Head of caudate nucleus (tissue), 42 donors: ENCODE measurements at regions not wholly inside any gene's neighbourhood (a gene's known extent, or its start where the extent isn't known, plus 50 kb on each side); places are given as distances from the start of the nearest gene placed in this dataset.
A peak's percentile ranks its signal among the peaks of the same experiment; 100 is the strongest.
"Not testable (repeated sequence)": the region's sequence is repeated elsewhere in the genome, so short reads cannot be mapped to it uniquely, and the experiment has no call there.

Source experiments
- DNase-seq, 42 donors: peaks; one replicate each; pipeline versions ENCODE4 v3.0.0 to v3.0.0-alpha.2; 2020 to 2021; ENCODE audit warnings: mixed read lengths in 7 of 42
- intact Hi-C: fragments of 100-400 bp; cut with DNase I; formaldehyde crosslinking; loops from one replicate; pipeline ENCODE4 v1.15.0; 2022

DNA sequence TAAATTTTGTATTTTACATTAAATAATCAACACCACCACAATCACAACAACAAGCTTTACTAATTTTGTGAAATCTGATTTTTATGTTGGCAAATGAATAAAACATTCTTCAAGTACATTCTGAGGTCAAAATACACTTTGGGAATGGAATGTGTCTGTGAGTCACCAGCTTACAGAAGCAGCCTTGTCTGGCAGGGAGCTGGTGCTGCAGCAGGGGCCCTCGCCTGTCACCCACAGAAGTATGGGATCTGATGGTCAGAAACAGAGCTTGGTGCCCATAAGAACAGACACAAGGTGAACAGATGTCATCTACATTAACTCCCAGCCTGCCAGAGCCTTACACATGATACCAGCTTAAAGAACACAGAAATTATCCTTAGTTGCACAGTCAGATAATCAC, 496.9 kb downstream of the CCSER2 start:
- no peak for DNase-seq
- intact Hi-C loops, result no loop called here

DNA sequence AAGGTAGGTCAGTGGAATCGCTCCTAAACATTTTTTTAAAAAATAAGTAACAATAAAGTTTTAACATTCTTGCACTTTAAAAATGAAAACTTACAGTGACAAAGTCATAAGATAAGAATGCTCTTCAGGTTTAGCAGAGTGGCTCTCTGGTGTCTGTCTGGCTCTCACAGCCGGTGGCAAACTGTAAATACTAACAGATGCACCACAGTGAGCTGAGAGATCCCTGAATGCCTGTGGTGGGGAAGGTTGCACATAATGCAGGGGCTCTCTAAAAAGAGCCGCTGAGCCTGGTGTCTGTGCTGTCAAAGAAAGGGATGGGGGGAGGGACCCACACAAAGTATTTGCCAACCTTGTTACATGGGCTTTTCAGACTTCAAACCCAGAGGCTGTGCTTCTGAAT, 498.3 kb downstream of the CCSER2 start:
- intact Hi-C loops, result no loop called here
- no peak for DNase-seq

DNA sequence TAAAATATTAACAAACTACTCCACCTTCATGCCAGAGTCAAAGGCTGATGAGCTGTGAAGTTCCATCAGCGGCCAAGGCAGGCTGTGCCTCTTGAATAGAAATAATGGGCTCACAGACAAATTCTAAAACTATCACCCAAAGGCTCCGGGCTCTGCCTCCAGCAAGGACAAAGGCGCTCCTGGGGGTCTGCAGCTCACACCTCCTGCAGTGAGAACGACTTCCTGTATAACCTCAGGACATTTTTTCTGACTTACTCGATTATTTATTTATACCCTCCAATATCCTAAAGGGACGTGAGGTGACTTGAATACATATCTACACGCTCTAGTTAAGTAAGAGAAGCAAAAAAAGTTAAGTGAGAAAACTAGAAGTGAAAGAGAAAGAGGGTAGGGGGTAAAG, 500.7 kb downstream of the CCSER2 start:
- intact Hi-C loops, result no loop called here
- no peak for DNase-seq

DNA sequence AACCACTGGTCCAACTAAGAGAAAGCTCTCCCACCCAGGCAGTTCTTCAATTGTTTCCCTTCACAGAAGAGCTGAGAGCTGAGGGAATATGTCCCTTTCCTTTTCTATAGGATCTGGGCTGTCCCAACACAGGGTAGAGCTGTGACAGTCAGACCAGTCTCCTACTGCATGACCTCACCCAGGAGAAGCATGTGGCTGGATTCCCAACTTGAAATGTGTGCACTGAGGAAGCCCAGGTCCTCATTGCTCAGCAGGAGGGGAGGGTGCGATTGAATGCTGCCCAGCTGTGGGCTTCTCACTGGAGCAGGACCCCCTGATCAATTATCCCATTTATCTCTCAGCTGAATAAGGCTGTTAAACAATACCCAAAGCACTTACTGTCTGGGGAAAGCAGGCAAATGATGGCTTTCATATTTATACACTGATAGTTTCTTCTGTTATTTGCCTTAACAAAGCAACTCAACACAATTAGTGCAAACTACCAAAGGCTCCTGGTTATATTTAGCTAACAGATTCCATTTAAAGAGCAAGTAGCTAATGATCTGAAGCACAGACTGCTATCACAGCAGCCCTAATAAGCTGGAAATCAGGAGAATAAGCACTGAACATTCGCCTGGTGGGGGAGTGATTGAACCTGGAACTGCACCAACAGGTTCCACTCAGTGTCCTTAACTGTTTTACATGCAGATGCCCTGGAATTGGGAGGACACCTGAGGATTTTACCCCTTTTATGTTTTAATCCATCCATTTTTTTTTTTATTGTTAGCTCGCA, 508.8 kb downstream of the CCSER2 start:
- intact Hi-C loops, result no loop called here
- DNase-seq, result no peak

DNA sequence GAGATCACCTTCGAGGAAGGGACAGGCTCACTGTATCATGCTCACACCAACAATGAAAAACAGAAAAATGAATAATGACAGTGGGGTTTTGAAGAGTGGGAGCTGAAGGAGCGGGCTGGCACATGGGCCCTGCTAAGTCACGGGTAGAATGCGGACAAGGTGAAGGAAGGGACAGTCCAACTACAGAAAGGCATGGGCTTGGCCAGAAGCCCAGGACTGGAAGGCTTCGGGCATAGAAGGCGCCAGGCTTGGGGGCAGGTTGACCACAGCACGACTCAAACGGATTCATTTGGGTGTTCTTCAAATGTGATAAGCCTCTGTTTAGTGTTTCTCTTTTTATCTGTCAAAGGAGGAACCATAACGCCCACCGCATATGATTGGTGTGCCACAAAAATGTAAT, 509.5 kb downstream of the CCSER2 start:
- no peak for DNase-seq
- intact Hi-C loops, result no loop called here

DNA sequence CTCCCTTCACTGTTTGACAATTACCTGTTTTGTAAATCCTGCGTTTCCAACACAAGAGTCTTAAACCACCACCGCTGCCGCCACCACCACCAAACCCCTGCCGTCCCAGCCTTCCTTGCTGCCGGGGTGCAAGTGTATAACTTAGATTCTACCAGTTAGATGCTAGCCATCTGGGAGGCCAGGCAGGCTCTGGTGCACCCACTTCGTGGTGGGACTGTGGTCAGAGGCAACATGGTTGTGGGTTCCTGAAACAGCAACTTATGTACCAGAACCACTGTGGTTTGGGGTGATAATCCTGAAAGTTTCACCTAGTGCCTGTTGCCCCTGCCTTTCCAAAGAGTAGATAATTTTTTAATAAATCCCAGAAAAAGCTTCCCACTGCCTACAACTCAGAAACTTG, 510.5 kb downstream of the CCSER2 start:
- intact Hi-C loops, result no loop called here
- no peak for DNase-seq

DNA sequence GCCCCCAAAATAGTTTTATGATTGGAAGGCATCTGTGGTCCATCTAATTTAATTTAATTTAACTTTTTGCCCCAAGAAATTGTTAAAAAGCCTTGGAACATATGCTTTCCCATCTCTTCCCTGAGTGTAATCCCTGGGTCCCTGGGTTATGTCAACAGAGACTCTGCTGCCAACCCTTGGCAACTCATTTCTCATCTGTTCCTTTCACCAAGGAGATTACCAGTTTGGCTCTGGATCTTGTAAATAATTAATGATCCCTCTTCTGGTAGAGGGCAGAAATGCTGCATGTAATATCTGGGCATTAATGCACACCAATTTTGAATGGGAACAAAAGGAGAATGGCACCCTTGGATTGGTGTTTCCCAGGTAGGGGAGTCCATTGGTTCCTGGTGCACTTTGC, 514.2 kb downstream of the CCSER2 start:
- DNase-seq, result no peak
- intact Hi-C loops, result no loop called here

DNA sequence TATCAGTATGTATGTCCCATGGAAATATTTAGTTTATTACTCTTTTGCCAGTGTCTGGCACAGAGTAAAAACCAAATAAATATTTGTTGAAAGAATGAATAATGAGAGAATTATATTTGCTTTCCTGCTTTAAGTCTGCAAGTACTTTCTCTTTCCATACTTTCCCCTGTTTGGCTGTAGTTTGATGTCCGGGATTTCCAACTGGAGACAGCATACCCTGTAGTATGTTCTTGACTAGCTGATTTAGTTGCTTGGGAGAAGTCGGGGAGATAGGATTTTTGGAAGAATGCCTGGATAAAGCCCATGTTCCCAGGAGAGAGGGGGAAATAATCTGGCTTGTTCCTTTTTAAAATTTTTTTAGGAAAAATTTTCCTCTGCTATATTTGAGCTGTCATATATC, 516.1 kb downstream of the CCSER2 start:
- DNase-seq, result no peak
- intact Hi-C loops, result no loop called here

DNA sequence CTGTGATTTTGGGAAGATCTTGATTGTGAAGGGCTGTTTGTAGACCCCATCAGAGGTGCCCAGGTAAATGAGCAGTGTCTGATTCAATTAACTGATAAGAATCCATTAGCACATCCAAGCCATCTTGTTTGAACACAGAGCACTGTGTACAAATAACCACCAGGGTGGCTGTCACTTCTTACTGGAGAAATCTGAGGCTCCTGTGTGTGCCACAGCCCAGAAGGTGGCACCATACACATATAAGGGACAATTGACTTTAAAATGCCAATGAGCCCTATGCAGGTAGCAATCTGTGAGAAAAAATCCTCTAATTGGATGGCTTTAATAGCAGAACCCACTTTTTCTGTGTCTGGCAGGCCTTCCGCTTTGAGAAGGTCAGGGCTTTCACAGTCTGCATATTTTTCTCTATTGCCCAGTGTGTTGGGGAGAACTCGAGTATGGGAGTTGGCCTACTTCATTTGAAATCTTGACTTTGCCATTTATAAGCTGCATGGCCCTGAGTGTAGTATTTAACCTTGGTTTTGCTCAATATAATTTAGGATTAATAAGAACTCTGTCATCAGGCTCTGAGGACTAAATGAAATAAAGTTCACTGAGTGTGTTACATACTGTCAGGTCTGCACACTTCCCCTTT, 517.4 kb downstream of the CCSER2 start:
- peak in 34 of 42 donors; percentile 3 to 67 (median 38) for DNase-seq
- intact Hi-C loops, result no loop called here

DNA sequence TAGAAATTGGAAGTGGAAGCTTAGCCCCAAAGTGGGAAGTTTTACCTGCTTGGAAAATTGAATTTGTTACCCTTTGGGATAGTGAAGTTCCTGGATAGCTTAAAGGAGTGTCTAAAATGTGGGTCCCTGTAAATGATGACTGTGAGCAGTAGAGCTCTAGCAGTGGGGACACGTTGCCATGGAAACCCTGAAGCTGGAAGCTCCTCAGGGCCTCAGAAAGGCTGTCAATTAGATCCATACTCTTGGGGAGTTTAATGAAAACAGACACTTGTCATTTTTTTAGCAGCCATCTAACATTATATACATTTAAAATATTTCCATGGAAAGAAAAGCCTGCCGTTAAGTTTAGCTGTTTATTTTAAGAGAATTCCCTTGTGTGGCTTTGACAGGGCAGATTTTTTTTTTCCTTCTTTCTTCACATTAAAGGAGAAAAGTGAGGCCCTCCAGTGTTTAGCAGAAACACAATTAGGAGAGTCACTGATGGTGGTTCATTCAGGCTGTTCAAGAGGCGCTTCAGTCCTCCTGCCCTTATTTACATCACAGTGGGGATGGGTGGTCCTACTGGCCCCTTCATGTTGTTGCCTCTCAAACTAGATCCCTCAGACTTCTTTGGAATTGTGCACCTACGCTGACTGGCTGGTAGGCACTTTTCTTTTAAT, 518.4 kb downstream of the CCSER2 start:
- DNase-seq, result peak in 6 of 42 donors; percentile 3 to 27 (median 9)
- intact Hi-C loops, result no loop called here

DNA sequence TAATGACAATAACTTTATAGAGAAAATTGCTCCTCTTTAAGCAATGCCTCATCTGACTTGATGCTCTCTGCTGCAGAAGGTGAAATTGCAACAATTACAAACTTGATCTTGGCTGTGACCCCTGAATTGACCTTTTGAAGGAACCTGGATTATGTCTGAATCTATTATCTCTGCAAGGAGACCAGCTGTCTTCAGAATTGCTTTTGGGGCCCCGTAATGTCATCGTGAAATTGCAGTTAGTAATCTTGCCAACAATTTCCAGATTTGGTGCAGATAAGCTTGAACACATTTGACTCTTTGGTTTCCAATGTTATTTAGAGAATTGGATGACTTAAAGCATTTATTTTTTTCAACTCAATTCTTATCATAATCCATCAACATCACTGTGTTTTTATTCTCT, 520.6 kb downstream of the CCSER2 start:
- DNase-seq, result no peak
- intact Hi-C loops, result no loop called here

DNA sequence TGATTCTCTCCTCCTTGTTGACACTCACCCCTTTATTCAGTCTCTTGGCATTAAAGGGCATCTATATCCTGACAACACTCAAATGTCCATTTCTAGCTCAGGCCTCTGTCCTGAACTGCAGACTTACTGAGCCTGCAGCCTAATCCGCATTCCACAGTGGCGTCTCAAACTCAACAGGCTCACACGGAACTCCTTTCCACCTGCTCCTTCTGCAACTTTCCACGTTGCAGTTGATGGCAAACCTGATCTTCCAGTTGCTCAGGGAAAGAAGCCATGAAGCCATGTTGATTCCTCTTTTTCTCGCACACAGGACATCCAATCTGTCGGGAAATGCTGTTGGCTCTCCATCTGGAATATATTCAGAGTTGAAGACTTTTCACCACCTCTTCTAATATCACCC, 522.4 kb downstream of the CCSER2 start:
- intact Hi-C loops, result no loop called here

DNA sequence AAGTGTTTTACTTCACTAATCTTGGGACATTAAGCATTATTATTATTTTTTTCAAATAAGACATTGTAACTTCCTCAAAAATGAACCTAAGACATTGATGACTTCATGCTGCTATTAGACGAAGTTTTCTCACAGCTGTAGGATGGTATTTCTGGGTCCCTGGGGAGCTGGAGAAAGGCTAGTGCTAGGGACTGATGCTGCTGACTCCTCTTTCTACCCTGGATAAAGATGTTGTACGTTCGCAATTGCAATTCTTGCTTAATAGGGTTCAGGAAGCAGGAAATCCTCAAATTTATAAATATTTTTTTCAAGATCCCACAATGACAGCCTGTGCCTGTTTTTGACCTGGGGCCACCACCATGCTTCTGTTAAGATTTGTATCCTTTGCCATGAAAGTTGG, 526.0 kb downstream of the CCSER2 start:
- no peak for DNase-seq
- intact Hi-C loops, result no loop called here

More for the DNA sequence above, 522.4 kb downstream of the CCSER2 start:
- DNase-seq, result no peak

DNA sequence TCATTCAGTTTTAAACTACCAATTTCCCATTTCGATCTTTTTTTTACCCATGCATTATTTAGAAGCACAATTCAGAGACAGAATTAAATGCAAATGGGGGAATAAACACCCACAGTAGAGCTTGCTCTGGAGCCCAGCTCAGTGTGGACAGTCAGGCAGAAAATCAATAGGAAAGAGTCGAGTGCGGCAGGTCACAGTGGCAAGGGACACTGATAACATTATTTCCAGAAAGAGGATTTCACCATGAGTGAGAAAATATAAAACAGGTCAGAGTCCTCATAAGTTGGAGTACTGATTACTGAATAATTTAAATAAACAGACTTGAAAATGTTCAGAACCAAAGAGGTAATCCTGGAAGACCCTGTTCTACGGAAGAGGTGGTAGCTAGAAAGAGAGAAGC, 532.5 kb downstream of the CCSER2 start:
- intact Hi-C loops, result no loop called here

DNA sequence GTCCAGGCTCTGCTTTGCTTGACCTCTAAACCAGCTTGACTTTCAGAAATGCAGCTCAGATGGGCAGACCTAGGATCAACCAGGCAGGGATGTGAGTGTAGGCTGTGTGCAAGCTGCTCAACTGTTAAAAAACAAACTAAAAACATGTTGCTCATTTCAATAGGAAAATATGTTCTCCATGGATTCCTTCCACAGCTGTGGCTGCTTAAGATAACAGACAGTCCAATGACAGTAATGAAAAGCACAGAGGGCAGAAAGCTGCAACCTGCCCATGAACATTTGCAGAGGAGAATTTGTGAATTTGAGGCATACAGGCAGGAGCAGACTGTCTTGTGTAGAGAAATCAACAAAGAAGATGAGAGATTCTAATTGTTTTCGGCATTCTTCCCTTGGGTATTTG, 534.2 kb downstream of the CCSER2 start:
- intact Hi-C loops, result no loop called here
- DNase-seq, result no peak

More for the DNA sequence above, 532.5 kb downstream of the CCSER2 start:
- no peak for DNase-seq

DNA sequence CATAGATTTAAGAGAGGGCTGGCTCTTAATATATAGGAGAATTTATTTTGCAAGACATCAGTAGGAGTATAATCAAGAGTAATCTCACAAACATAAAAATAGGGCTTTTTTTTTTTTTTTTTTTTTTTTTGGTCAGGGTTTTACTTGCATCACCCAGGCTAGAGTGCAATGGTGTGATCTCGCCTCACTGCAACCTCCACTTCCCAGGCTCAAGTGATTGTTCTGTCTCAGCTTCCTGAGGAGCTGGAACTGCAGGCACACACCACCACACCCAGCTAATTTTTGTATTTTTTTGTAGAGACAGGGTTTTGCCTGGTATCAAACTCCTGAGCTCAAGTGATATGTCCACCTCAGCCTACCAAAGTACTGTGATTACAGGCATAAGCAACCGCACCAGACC, 535.3 kb downstream of the CCSER2 start:
- no peak for DNase-seq
- intact Hi-C loops, result no loop called here

DNA sequence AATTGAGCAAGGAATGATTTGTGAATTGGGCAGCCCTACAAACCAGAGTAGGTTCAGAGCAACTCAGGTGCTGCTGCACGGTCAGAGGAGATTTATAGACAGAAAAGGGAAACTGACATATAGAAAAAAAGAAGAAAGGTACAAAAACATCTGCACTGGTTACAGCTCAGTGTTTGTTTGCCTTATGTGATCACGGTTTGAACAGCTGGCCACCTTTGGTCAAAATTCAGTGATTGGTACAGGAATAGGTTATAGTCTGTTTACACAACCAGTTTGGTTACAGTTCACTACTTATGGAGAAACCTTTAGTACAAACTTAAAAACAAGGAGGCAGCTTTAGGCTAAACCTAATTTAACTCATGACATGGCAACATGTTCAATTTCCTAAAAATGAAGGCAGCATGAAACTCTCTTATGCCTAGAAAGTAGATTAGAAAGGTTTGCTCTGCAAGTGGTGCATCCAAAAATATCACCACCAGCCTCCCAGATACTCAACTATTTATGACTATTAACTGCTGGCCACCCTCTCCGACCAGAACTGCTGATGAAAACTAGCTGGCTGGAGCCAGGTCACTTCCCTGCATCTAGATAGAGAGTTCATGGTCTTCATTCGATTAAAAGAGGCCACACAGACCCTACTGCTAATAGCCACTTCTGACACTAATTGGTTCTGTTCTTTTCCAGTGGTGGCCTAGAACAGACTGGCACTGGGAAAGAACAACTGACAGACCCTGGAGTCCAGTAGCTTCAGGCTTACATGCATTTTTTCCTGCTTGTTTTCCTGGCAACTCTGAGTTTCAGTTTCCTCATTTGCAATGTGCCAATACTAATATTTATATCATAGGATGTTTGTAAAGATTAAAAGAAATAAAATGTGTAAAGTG, 548.0 kb downstream of the CCSER2 start:
- no peak for DNase-seq
- intact Hi-C loops, result no loop called here

DNA sequence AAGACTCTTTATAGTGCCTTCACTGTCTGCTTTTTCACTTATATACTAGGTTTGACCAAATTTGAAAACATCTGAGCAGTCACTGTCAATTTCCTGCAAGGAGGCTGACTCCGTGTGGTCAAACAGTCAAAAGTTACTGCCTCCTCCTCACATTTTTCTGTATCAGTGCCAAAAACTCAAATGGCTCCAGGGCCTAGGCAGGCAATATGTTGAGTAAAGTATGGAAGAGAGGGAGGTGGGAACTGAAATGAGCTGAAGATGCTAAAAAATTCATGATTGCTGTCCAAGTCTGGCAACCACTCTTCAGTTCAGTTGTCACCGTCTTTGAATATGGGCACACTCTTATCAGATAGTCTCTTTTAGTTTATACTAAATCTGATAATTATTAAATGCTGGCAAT, 551.6 kb downstream of the CCSER2 start:
- no peak for DNase-seq
- intact Hi-C loops, result no loop called here

DNA sequence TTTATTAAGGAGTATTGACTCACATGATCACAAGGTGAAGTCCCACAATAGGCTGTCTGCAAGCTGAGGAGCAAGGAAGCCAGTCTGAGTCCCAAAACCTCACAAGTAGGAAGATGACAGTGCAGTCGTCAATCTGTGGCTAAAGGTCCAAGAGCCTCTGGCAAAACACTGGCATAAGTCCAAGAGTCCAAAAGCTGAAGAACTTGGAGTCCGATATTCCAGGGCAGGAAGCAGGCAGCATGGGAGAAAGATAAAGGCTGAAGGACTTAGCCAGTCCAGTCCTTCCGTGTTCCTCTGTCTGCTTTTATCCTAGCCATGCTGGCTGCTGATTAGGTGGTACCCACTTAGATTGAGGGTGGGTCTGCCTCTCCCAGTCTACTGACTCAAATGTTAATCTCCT, 553.3 kb downstream of the CCSER2 start:
- intact Hi-C loops, DNase-seq: not testable (repeated sequence)

DNA sequence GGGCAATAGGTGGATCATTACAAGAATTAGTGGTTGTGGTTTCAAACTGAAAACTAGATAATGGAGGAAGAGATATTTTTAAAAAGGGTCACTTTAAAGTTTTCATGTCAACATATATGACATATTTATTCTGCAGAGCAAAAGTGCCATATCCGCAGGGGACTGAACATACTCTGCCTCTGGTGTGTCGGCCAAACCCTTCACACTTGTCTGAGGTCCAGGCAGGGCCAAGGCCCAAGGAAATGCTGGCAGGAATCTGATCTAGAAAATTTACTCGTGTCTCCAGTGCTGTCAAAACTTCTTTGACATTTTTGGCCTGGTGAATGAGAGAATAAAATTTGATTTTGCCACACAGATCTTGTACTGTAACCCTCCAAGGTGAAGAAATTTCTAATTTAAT, 562.3 kb downstream of the CCSER2 start:
- intact Hi-C loops, result no loop called here
- DNase-seq, result peak in 1 of 42 donors; percentile 5
